Esophagus squamous epithelium (tissue), 4 donors: ENCODE measurements at regions not wholly inside any gene's neighbourhood (a gene's known extent, or its start where the extent isn't known, plus 50 kb on each side); places are given as distances from the start of the nearest gene placed in this dataset.

Source experiments
- CTCF ChIP-seq, 6 experiments: fragments of 450-650 bp in 4 of 6; fragments of 200-600 bp in 2 of 6; sonication (generic) in 2 of 6; IDR thresholded peaks; one replicate each; pipeline ENCODE4 v1.5.1; 2016 to 2019; ENCODE audit warnings: antibody characterized with exemption in 6 of 6, mild to moderate bottlenecking in 4 of 6, moderate library complexity in 4 of 6
- POLR2A ChIP-seq, 4 donors: fragments of 450-650 bp; IDR thresholded peaks; one replicate each; pipeline ENCODE4 v1.6.1; 2017; ENCODE audit warnings: antibody characterized with exemption in 4 of 4, mild to moderate bottlenecking in 4 of 4, moderate library complexity in 3 of 4

DNA sequence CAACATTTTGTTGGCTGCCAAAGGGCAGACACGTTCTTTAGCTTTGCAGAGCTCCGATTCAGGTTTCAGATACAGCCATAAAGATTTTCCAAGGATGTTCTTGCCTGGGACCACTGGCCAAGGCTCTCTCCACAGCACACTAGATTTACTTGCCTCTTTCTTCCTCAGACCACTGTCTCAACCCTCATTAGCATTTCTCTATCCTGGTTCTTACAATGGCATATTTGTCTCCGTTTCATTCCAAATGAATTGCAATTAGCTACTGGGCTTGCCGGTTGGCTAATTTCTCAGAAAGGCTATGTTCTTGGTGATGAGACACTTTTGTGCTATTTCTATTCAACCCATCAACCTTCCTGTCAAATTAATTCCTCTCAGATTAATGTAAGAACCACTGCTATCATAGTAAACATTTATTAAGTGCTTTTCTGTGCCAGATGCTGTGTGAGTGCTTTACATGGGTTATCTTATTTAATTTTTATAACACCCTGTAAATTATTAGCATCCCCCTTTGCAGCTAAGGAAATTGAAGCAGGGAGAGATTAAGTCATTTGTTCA, 118.4 kb upstream of the NR3C1 start:
- TF ChIP-seq POLR2A (IDR thresholded peaks at IDR 0.05) (no peak), CTCF (IDR thresholded peaks at IDR 0.05) (no peak)
